Prostate gland (tissue), 2 donors: ENCODE measurements at regions not wholly inside any gene's neighbourhood (a gene's known extent, or its start where the extent isn't known, plus 50 kb on each side); places are given as distances from the start of the nearest gene placed in this dataset.
"Not testable (repeated sequence)": the region's sequence is repeated elsewhere in the genome, so short reads cannot be mapped to it uniquely, and the experiment has no call there.

ENCODE experiments used
- DNase-seq: peaks from one replicate; pipeline ENCODE4 v3.0.0-alpha.2; 2019; ENCODE audit warnings: low spot score
- H3K27ac ChIP-seq, 2 donors: fragments of 200-600 bp; sonication (generic); 2 replicates each; pipeline ENCODE4 v1.5.1; 2017 to 2019
- H3K27me3 ChIP-seq: fragments of 200-600 bp; sonication (generic); replicated peaks from 2 replicates; pipeline ENCODE4 v1.5.1; 2019; ENCODE audit not compliant: insufficient read depth
- H3K36me3 ChIP-seq, 2 donors: fragments of 200-600 bp; sonication (generic); 1 replicate in 1 of 2; 2 replicates in 1 of 2; pipeline versions ENCODE4 v1.5.1 to v1.8.1; 2017 to 2019
- H3K4me1 ChIP-seq: fragments of 200-600 bp; sonication (generic); replicated peaks from 2 replicates; pipeline ENCODE4 v1.5.1; 2019
- H3K4me3 ChIP-seq, 2 donors: fragments of 200-600 bp; sonication (generic); 2 replicates each; pipeline ENCODE4 v1.5.1; 2017 to 2019
- H3K9me3 ChIP-seq: fragments of 200-600 bp; sonication (generic); 2 replicates; pipeline ENCODE4 v1.5.1; 2017
- POLR2A ChIP-seq: fragments of 450-650 bp; IDR thresholded peaks from one replicate; pipeline ENCODE4 v1.6.1; 2016; ENCODE audit warnings: antibody characterized with exemption, mild to moderate bottlenecking
- POLR2AphosphoS5 ChIP-seq: sonication (generic); formaldehyde crosslinking; IDR thresholded peaks from one replicate; pipeline ENCODE4 v1.6.1; 2017; ENCODE audit warnings: antibody characterized with exemption
- WGBS: methylation state at CpG from one replicate; pipeline ENCODE4 v1.1.5; 2018; 5-methylcytosine and 5-hydroxymethylcytosine counted together
- intact Hi-C: fragments of 100-400 bp; cut with DNase I; formaldehyde crosslinking; loops from one replicate; pipeline ENCODE4 v1.14.2; 2022
- TF ChIP-seq, protein P1 (sequence below), 4 experiments: fragments of 200-600 bp in 2 of 4; fragments of 450-650 bp in 2 of 4; sonication (generic) in 2 of 4; IDR thresholded peaks; 1 replicate in 3 of 4; 2 replicates in 1 of 4; pipeline ENCODE4 v1.5.1; 2016 to 2019; ENCODE audit warnings: antibody characterized with exemption in 4 of 4, mild to moderate bottlenecking in 2 of 4, moderate library complexity in 2 of 4

DNA sequence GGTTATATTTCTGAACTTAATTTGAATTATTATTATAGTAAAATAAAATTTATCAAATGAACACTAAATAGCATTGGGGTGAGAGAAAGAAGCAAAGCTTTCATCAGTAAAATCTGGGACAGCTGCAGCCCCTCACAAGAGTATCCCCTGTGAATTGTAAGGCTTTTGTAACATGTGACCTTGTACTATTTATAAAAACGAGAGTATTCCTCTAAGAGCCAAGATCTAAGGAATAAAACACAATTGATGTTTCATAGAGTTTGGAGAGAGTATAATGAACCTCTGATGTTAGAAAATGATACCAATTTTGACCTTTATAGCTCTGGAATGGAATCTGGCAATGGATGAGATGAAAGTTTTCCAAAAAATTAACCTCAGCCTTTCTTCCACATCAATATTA is 617.2 kb upstream of the ID4 start:
- H3K4me3 ChIP-seq, result no peak overlapping the region
- TF ChIP-seq, protein P1, sequence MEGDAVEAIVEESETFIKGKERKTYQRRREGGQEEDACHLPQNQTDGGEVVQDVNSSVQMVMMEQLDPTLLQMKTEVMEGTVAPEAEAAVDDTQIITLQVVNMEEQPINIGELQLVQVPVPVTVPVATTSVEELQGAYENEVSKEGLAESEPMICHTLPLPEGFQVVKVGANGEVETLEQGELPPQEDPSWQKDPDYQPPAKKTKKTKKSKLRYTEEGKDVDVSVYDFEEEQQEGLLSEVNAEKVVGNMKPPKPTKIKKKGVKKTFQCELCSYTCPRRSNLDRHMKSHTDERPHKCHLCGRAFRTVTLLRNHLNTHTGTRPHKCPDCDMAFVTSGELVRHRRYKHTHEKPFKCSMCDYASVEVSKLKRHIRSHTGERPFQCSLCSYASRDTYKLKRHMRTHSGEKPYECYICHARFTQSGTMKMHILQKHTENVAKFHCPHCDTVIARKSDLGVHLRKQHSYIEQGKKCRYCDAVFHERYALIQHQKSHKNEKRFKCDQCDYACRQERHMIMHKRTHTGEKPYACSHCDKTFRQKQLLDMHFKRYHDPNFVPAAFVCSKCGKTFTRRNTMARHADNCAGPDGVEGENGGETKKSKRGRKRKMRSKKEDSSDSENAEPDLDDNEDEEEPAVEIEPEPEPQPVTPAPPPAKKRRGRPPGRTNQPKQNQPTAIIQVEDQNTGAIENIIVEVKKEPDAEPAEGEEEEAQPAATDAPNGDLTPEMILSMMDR (IDR thresholded peaks at IDR 0.05), result no peak
- TF ChIP-seq POLR2A (no peak), POLR2AphosphoS5 (no peak)
- intact Hi-C loops, result no loop called here
- H3K27me3 ChIP-seq, result no peaks in the 10 kb centered on the region
- H3K27ac ChIP-seq, result no peak overlapping the region
- DNase-seq, result no peak
- H3K9me3 ChIP-seq, result no peaks in the 10 kb centered on the region
- 25% methylated on average over 1 of the region's 1 CpG for WGBS
- H3K4me1 ChIP-seq, result no peaks in the 10 kb centered on the region
- H3K36me3 ChIP-seq, result no peaks in the 10 kb centered on the region

DNA sequence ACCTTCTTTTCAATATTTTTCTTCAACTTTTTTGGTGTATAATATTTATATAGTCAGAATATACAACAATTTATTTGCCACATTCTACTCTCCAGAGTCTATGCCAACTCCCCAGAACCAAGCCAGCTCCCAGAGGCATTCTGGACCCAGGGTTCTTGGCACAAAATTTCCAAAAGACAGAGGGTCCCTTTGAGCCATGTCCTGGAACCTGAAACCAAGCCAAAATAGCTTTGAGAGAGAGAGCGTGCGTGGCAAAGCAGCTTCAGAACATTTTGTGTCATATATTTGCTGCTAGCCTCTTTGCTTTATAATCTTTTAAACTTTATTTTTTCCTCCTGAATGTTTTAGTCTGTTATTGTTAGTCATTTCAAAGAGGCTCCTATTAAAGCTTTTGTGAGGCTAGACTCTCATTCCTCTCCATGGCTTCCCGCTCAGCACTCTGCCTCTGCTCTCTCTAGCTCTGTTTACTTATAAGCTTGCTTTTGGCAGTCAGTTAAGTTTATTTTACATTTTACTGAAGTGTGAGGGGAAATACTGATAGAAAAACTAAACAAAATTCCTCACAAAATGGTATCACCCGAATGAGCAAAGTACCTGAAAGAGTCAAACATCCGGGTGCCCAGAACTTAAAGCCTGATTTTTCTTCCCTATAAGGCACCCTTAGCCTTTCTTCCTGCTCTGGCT is 605.1 kb upstream of the ID4 start:
- no peaks in the 10 kb centered on the region for H3K36me3 ChIP-seq
- no peaks in the 10 kb centered on the region for H3K9me3 ChIP-seq
- peak overlapping the region in 1 of 2 donors; percentile 7 for H3K27ac ChIP-seq
- intact Hi-C loops, result no loop called here
- 25% methylated on average over 5 of the region's 5 CpGs for WGBS
- no peaks in the 10 kb centered on the region for H3K4me1 ChIP-seq
- no peak overlapping the region for H3K4me3 ChIP-seq
- DNase-seq, result no peak
- no peaks in the 10 kb centered on the region for H3K27me3 ChIP-seq
- TF ChIP-seq POLR2AphosphoS5, result peak; percentile 42
- TF ChIP-seq, protein P1 (IDR thresholded peaks at IDR 0.05), result no peak

DNA sequence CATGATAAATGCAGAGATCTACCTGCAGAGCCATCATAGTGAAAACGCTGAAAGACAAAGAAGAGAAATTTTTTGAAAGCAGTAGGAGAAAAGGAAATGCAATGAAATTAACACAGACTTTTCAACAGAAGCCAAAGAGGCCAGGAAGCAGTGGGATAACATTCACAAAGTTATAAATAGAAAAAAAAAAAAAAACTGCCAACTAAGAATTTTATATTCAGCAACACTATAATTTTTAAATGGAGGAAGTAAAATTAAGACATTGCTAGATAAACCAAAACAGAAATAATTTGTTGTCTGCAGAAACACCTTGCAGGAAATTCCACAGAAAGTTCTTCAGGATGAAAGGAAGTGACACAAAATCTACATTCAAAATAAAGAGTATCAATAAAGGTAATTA is 591.5 kb upstream of the ID4 start:
- Histone ChIP-seq H3K27ac (no peak overlapping the region), H3K27me3 (no peaks in the 10 kb centered on the region), H3K4me1 (no peaks in the 10 kb centered on the region), H3K9me3 (no peaks in the 10 kb centered on the region), H3K4me3 (no peak overlapping the region), H3K36me3 (no peaks in the 10 kb centered on the region)
- intact Hi-C loops, result no loop called here
- DNase-seq, result no peak
- 94% methylated on average over 1 of the region's 1 CpG for WGBS
- TF ChIP-seq, protein P1 (IDR thresholded peaks at IDR 0.05), result no peak
- TF ChIP-seq POLR2AphosphoS5 (no peak), POLR2A (no peak)

DNA sequence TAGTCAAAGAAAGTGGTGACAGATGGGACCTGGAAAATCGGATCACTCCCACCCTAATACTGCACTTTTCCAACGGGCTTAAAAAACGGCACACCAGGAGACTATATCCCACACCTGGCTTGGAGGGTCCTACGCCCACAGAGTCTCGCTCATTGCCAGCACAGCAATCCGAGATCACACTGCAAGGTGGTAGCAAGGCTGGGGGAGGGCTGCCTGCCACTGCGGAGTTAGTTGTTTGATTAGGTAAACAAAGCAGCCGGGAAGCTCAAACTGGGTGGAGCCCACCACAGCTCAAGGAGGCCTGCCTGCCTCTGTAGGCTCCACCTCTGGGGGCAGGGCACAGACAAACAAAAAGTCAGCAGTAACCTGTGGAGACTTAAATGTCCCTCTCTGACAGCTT is 590.0 kb upstream of the ID4 start:
- intact Hi-C loops, H3K4me1 ChIP-seq, H3K27ac ChIP-seq, H3K4me3 ChIP-seq, H3K27me3 ChIP-seq, H3K9me3 ChIP-seq, H3K36me3 ChIP-seq, DNase-seq: not testable (repeated sequence)
- WGBS, result 64% methylated on average over 8 of the region's 8 CpGs

DNA sequence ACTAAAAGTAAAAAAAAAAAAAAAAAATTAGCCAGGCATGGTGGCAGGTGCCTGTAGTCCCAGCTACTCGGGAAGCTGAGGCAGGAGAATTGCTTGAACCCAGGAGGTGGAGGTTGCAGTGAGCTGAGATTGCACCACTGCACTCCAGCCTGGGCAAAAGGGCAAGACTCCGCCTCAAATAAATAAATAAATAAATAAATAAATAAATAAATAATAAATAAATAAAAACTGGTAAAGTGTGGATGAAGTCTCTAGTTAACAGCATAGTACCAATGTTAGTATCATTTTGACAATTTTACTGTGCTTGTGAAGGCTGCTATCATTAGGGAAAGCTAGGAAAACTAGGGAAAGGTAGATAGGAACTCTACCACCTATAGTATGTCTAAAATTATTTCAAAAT is 581.0 kb upstream of the ID4 start:
- intact Hi-C loops, H3K27ac ChIP-seq, DNase-seq, H3K4me1 ChIP-seq, H3K27me3 ChIP-seq, H3K4me3 ChIP-seq, H3K9me3 ChIP-seq, H3K36me3 ChIP-seq: not testable (repeated sequence)
- WGBS, result 83% methylated on average over 2 of the region's 2 CpGs

DNA sequence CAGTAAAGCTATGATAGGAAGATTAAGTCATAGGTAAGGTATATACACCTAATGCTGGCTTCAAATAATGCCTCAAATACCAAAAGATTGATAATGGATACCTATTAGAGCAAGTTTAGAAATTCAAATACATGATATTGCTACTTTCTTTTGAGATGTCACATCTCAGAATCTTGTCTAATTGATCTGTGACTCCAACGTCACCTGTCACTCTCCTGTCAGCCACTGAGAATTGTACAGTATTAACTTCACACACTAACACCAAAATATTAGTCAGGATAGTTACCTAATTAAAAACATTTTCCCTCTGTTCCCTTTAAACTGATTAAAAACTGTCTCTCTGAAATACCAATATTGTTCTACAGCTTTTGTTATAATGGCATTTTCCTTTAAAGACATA is 575.5 kb upstream of the ID4 start:
- intact Hi-C loops, result no loop called here
- no peak for DNase-seq
- Histone ChIP-seq H3K27ac (no peak overlapping the region), H3K4me3 (no peak overlapping the region), H3K9me3 (no peaks in the 10 kb centered on the region), H3K4me1 (no peaks in the 10 kb centered on the region), H3K36me3 (no peaks in the 10 kb centered on the region), H3K27me3 (peaks cover 3% of the 10 kb centered on the region)
- TF ChIP-seq, protein P1 (IDR thresholded peaks at IDR 0.05), result no peak
- TF ChIP-seq POLR2A (no peak), POLR2AphosphoS5 (no peak)
- 97% methylated on average over 1 of the region's 1 CpG for WGBS
